Neural cell (in vitro differentiated cells): ENCODE measurements at regions not wholly inside any gene's neighbourhood (a gene's known extent, or its start where the extent isn't known, plus 50 kb on each side); places are given as distances from the start of the nearest gene placed in this dataset.

Experiments used
- EP300 ChIP-seq: fragments of 450-650 bp; conservative IDR thresholded peaks from 2 replicates; pipeline ENCODE4 v1.6.1; 2014; ENCODE audit warnings: antibody characterized with exemption, mild to moderate bottlenecking, moderate library complexity; ENCODE audit not compliant: poor library complexity, severe bottlenecking
- EZH2 ChIP-seq: fragments of 200-600, 300-800 bp; shearing (Covaris generic), sonication (generic); IDR thresholded peaks from 2 replicates; pipeline ENCODE4 v1.6.1; 2014; ENCODE audit warnings: antibody characterized with exemption, low read length, borderline replicate concordance, mild to moderate bottlenecking; ENCODE audit not compliant: insufficient read depth, poor library complexity, severe bottlenecking
- POLR2AphosphoS5 ChIP-seq: IDR thresholded peaks from 2 replicates; pipeline ENCODE4 v1.6.1; 2012
- RAD21 ChIP-seq: fragments of 450-650 bp; conservative IDR thresholded peaks from 2 replicates; pipeline ENCODE4 v1.6.1; 2014; ENCODE audit warnings: antibody characterized with exemption, mild to moderate bottlenecking, moderate library complexity
- TAF1 ChIP-seq: IDR thresholded peaks from 2 replicates; pipeline ENCODE4 v1.6.1; 2012; ENCODE audit warnings: low read depth
- TF ChIP-seq, protein P1 (sequence below): fragments of 450-650 bp; IDR thresholded peaks from 2 replicates; pipeline ENCODE4 v1.5.1; 2014; ENCODE audit warnings: antibody characterized with exemption, mild to moderate bottlenecking, moderate library complexity; ENCODE audit not compliant: poor library complexity, severe bottlenecking

DNA sequence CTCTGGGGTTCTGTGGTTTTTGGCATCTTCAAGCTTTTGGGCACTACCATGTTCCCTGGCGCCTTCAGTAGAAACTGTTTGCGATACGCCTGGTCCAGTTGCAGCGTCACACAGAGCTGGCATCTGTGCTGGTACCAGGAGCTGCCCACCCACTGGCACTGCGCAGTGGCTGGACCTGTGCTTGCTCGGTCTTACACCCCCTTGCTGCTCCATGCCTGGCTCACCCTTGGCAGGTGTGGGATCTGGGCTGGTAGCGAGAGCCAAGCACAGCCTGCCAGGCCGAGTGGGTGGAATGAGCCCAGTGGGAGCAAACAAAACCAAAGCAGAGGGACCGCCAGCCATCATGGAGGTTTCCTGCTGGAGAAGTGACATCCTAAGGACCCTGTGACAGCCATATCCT lies 170.2 kb upstream of the IRX2 start:
- TF ChIP-seq RAD21 (no peak), TAF1 (no peak), EZH2 (no peak), POLR2AphosphoS5 (no peak), EP300 (no peak)
- TF ChIP-seq, protein P1, sequence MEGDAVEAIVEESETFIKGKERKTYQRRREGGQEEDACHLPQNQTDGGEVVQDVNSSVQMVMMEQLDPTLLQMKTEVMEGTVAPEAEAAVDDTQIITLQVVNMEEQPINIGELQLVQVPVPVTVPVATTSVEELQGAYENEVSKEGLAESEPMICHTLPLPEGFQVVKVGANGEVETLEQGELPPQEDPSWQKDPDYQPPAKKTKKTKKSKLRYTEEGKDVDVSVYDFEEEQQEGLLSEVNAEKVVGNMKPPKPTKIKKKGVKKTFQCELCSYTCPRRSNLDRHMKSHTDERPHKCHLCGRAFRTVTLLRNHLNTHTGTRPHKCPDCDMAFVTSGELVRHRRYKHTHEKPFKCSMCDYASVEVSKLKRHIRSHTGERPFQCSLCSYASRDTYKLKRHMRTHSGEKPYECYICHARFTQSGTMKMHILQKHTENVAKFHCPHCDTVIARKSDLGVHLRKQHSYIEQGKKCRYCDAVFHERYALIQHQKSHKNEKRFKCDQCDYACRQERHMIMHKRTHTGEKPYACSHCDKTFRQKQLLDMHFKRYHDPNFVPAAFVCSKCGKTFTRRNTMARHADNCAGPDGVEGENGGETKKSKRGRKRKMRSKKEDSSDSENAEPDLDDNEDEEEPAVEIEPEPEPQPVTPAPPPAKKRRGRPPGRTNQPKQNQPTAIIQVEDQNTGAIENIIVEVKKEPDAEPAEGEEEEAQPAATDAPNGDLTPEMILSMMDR, result no peak
